Ishikawa (cell line): ENCODE measurements at regions not wholly inside any gene's neighbourhood (a gene's known extent, or its start where the extent isn't known, plus 50 kb on each side); places are given as distances from the start of the nearest gene placed in this dataset.

ENCODE experiments used
- CEBPB ChIP-seq: IDR thresholded peaks from 2 replicates; pipeline ENCODE4 v1.6.1; 2012
- CREB1 ChIP-seq: IDR thresholded peaks from 2 replicates; pipeline ENCODE4 v1.6.1; 2012; ENCODE audit warnings: low read depth
- EGR1 ChIP-seq: IDR thresholded peaks from 2 replicates; pipeline ENCODE4 v1.6.1; 2012
- EP300 ChIP-seq: IDR thresholded peaks from 2 replicates; pipeline ENCODE4 v1.6.1; 2012; ENCODE audit warnings: borderline replicate concordance
- FOXM1 ChIP-seq: IDR thresholded peaks from 2 replicates; pipeline ENCODE4 v1.6.1; 2012; ENCODE audit warnings: low read depth, borderline replicate concordance
- MAX ChIP-seq: IDR thresholded peaks from 2 replicates; pipeline ENCODE4 v1.6.1; 2012
- NFIC ChIP-seq: IDR thresholded peaks from 2 replicates; pipeline ENCODE4 v1.6.1; 2012
- RAD21 ChIP-seq: IDR thresholded peaks from 2 replicates; pipeline ENCODE4 v1.6.1; 2012; ENCODE audit warnings: low read depth
- TAF1 ChIP-seq: IDR thresholded peaks from 2 replicates; pipeline ENCODE4 v1.6.1; 2012; ENCODE audit warnings: low read depth, mild to moderate bottlenecking
- TCF12 ChIP-seq: IDR thresholded peaks from 2 replicates; pipeline ENCODE4 v1.6.1; 2012; ENCODE audit warnings: low read depth
- TEAD4 ChIP-seq: IDR thresholded peaks from 2 replicates; pipeline ENCODE4 v1.6.1; 2012
- YY1 ChIP-seq: IDR thresholded peaks from 2 replicates; pipeline ENCODE4 v1.6.1; 2012; ENCODE audit warnings: low read depth
- ZBTB7A ChIP-seq: IDR thresholded peaks from 2 replicates; pipeline ENCODE4 v1.6.1; 2012; ENCODE audit warnings: low read depth
- TF ChIP-seq, protein P1 (sequence below): IDR thresholded peaks from 2 replicates; pipeline ENCODE4 v1.6.1; 2012; ENCODE audit warnings: low read depth, mild to moderate bottlenecking
- TF ChIP-seq, protein P2 (sequence below): IDR thresholded peaks from 2 replicates; pipeline ENCODE4 v1.6.1; 2012

- TF ChIP-seq FOXM1 (no peak), TCF12 (no peak)
These were observed 152.0 kb upstream of the IGSF21 start for GRCh38 chr1:17955302-17956285.

- TF ChIP-seq TCF12 (no peak), NFIC (no peak), CREB1 (no peak), EP300 (no peak), MAX (no peak)
- TF ChIP-seq, protein P1, sequence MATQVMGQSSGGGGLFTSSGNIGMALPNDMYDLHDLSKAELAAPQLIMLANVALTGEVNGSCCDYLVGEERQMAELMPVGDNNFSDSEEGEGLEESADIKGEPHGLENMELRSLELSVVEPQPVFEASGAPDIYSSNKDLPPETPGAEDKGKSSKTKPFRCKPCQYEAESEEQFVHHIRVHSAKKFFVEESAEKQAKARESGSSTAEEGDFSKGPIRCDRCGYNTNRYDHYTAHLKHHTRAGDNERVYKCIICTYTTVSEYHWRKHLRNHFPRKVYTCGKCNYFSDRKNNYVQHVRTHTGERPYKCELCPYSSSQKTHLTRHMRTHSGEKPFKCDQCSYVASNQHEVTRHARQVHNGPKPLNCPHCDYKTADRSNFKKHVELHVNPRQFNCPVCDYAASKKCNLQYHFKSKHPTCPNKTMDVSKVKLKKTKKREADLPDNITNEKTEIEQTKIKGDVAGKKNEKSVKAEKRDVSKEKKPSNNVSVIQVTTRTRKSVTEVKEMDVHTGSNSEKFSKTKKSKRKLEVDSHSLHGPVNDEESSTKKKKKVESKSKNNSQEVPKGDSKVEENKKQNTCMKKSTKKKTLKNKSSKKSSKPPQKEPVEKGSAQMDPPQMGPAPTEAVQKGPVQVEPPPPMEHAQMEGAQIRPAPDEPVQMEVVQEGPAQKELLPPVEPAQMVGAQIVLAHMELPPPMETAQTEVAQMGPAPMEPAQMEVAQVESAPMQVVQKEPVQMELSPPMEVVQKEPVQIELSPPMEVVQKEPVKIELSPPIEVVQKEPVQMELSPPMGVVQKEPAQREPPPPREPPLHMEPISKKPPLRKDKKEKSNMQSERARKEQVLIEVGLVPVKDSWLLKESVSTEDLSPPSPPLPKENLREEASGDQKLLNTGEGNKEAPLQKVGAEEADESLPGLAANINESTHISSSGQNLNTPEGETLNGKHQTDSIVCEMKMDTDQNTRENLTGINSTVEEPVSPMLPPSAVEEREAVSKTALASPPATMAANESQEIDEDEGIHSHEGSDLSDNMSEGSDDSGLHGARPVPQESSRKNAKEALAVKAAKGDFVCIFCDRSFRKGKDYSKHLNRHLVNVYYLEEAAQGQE, result no peak; the same call in 1 of the 2 replicates
These were observed 149.9 kb upstream of the IGSF21 start for GRCh38 chr1:17957588-17958267.

DNA sequence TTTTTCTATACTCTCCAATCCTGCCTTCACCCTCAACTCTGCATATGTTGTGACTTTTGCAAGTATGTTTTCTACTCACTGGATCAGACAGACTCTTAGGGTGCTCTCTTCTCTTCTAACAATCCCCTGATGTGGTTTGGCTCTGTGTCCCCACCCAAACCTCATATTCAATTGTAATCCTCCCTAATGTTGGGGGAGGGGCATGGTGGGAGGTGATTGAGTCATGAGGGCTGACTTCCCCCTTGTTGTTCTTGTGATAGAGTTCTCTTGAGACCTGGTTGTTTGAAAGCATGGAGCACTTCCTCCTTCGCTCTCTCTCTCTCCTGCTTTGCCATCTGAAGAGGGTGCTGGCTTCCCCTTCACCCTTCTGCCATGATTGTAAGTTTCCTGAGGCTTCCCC is 148.9 kb upstream of the IGSF21 start:
- TF ChIP-seq, protein P1, result no peak
- TF ChIP-seq MAX (no peak), EGR1 (no peak), FOXM1 (no peak), CREB1 (no peak), TAF1 (no peak), RAD21 (no peak), TEAD4 (no peak), YY1 (no peak), ZBTB7A (no peak), CEBPB (no peak), EP300 (no peak), NFIC (no peak), TCF12 (no peak)
- TF ChIP-seq, protein P2, sequence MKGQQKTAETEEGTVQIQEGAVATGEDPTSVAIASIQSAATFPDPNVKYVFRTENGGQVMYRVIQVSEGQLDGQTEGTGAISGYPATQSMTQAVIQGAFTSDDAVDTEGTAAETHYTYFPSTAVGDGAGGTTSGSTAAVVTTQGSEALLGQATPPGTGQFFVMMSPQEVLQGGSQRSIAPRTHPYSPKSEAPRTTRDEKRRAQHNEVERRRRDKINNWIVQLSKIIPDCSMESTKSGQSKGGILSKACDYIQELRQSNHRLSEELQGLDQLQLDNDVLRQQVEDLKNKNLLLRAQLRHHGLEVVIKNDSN, result no peak

GRCh38 chr1:17963513-17963912 is 144.1 kb upstream of the IGSF21 start:
- TF ChIP-seq TCF12, result no peak
- TF ChIP-seq CEBPB, result no peak
- no peak for TF ChIP-seq EGR1
- TF ChIP-seq EP300, result no peak
- TF ChIP-seq TAF1, result no peak
- no peak for TF ChIP-seq NFIC

- TF ChIP-seq MAX, result no peak
- no peak for TF ChIP-seq ZBTB7A
- TF ChIP-seq RAD21, result no peak
- TF ChIP-seq CEBPB, result no peak
- TF ChIP-seq CREB1, result no peak
These were observed 142.0 kb upstream of the IGSF21 start for GRCh38 chr1:17965515-17966100.

DNA sequence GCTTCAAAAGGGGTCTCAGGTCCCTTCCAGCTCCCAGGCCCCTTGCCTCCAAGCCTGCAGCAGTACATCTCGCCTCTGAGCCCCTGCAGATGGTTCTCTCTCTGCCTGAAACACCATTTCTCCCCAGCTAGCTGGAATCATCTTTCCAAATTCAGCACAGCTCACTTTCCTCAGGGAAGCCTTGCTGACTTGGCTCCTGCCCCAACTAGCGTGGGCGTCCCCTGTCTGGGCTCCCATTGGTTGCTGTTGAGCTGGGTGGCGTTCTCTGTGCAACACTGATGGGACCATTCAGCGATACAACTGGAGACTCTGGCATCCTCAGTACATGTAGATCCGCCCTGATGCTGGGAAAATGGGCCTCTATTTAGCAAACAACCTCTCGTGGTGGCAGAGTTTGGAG is 141.3 kb upstream of the IGSF21 start:
- TF ChIP-seq EGR1 (no peak), ZBTB7A (no peak), RAD21 (no peak), TAF1 (no peak), EP300 (no peak), CREB1 (no peak), CEBPB (no peak), MAX (no peak), NFIC (no peak), FOXM1 (no peak), YY1 (no peak), TEAD4 (no peak), TCF12 (no peak)
- TF ChIP-seq, protein P1, result no peak
- TF ChIP-seq, protein P2, result no peak
